AG04450 (cell line): ENCODE measurements at regions not wholly inside any gene's neighbourhood (a gene's known extent, or its start where the extent isn't known, plus 50 kb on each side); places are given as distances from the start of the nearest gene placed in this dataset.

ENCODE experiments used
- CTCF ChIA-PET: fragments of 300-600, 350-600 bp; formaldehyde crosslinking; extraction: SDS; loops from one replicate; lab custom pipeline; 2022; ENCODE audit warnings: antibody characterized with exemption, inconsistent platforms; lab: Charles Lee
- POLR2A ChIA-PET: fragments of 350-600 bp; formaldehyde crosslinking; extraction: SDS; loops from one replicate; lab custom pipeline; 2021; ENCODE audit warnings: antibody characterized with exemption, inconsistent platforms; lab: Yijun Ruan, JAX
- DNase-seq: peaks from one replicate; pipeline ENCODE4 v3.0.0-alpha.2; 2011; ENCODE audit warnings: low read depth, low spot score
- H3K27ac ChIP-seq: one replicate; pipeline ENCODE4 v1.5.1; 2012; ENCODE audit warnings: low read depth, low read length, control low read depth
- H3K27me3 ChIP-seq: one replicate; pipeline ENCODE4 v1.6.0; 2012; ENCODE audit warnings: low read length; ENCODE audit not compliant: control insufficient read depth, insufficient read depth
- H3K4me3 ChIP-seq: 2 replicates; pipeline ENCODE4 v1.5.1; 2011; ENCODE audit warnings: mild to moderate bottlenecking, low read depth, low read length, control low read depth
- H3K9me3 ChIP-seq: 2 replicates; pipeline ENCODE4 v1.5.1; 2012; ENCODE audit warnings: low read length; ENCODE audit not compliant: control insufficient read depth, insufficient read depth
- TF ChIP-seq, protein P1 (sequence below): IDR thresholded peaks from 2 replicates; pipeline ENCODE4 v1.5.1; 2011; ENCODE audit warnings: low read depth, low read length, control low read depth, inconsistent platforms

DNA sequence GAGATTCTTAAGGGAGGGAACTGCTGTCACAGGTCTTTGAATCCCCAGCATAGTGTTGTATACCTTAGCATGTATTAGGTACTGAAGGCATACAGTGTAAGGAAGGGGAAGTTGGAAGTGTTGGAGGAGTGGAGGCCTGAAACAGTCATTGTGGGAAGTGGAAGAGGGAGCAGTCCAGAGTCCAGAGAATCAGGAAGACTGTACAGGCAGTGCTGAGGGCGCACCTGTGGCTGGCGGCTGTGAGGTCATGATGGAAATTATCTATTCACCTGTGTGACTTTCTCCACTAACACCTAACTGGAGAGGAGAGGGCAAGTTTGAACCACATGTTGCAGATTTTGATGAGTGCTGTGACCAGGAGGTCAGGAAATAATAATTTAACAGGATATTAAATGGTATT lies 119.7 kb upstream of the NIPBL start:
- ChIA-PET CTCF (no interaction called here), POLR2A (no interaction called here)
- peaks cover 6% of the 10 kb centered on the region for H3K27me3 ChIP-seq
- H3K27ac ChIP-seq, result no peak overlapping the region
- TF ChIP-seq, protein P1, sequence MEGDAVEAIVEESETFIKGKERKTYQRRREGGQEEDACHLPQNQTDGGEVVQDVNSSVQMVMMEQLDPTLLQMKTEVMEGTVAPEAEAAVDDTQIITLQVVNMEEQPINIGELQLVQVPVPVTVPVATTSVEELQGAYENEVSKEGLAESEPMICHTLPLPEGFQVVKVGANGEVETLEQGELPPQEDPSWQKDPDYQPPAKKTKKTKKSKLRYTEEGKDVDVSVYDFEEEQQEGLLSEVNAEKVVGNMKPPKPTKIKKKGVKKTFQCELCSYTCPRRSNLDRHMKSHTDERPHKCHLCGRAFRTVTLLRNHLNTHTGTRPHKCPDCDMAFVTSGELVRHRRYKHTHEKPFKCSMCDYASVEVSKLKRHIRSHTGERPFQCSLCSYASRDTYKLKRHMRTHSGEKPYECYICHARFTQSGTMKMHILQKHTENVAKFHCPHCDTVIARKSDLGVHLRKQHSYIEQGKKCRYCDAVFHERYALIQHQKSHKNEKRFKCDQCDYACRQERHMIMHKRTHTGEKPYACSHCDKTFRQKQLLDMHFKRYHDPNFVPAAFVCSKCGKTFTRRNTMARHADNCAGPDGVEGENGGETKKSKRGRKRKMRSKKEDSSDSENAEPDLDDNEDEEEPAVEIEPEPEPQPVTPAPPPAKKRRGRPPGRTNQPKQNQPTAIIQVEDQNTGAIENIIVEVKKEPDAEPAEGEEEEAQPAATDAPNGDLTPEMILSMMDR, result no peak
- DNase-seq, result no peak
- no peaks in the 10 kb centered on the region for H3K9me3 ChIP-seq
- no peak overlapping the region for H3K4me3 ChIP-seq

DNA sequence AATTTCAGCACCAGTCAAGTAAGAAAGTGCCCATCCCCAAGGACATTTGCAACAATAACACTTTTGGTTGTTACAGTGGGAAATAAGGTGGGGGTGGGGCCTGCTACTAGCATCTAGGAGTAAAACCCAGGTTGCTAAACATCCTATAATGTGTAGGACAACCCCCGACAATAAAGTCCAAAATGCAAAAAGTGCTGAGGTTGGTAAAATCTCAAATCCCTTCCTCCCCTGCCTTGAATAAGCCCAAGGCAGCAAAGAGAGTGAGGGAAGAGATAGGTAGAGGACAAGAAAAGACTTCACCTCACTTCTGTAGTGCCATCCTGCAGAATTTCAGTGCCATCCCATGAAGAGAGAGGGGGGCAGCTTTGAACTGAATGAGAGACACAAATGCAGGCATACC lies 117.5 kb upstream of the NIPBL start:
- DNase-seq, result no peak
- TF ChIP-seq, protein P1, result no peak
- ChIA-PET CTCF (no interaction called here), POLR2A (no interaction called here)
- Histone ChIP-seq H3K27ac (no peak overlapping the region), H3K27me3 (peaks cover under 1% of the 10 kb centered on the region), H3K9me3 (no peaks in the 10 kb centered on the region), H3K4me3 (no peak overlapping the region)

DNA sequence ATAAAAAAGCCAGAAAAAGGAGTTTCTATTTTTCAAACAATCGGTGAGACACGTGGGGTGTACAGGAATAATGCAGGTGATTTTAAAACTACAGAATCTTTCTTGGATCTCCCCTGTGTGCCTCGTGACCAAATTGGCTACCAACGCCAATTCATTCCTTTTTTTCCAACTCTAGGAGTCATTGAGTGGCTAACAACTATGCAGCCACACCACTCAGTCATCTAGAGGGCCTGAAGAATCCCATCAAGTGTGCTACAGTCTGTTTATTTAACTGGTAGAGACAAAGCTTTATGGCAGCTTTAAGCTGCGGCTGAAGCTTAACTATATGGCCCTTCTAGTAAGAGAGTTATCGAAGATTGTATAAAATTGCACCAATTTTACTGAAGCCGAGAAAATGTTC lies 113.1 kb upstream of the NIPBL start:
- H3K27ac ChIP-seq, result no peak overlapping the region
- no peak for DNase-seq
- TF ChIP-seq, protein P1, result no peak
- ChIA-PET CTCF (no interaction called here), POLR2A (no interaction called here)
- no peak overlapping the region for H3K4me3 ChIP-seq
- H3K9me3 ChIP-seq, result no peaks in the 10 kb centered on the region
- H3K27me3 ChIP-seq, result peaks cover 3% of the 10 kb centered on the region

DNA sequence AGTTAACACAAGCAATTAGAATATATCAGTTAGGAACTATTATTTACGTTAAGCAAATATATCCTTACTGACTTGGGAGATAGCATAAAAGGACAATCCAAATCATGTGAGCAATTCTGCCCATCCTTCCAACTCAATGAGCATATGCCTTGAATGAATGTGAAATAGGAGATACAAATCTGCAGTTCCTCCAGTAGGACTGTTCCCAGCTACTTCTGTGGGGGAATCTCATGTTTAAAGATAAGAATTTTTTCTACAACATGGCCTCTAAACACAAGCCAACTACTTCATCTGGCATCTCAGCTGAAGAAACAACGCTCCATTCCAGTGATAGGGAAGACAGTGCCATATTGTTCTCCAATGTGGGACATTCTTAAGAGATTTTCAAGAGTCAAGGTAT lies 110.7 kb upstream of the NIPBL start:
- H3K9me3 ChIP-seq, result no peaks in the 10 kb centered on the region
- no peak overlapping the region for H3K27ac ChIP-seq
- ChIA-PET CTCF (interaction anchor here (1.3 kb wide), 1 partner anchor 26 kb away, joined by 4 read pairs; no protein-coding TSS in a partner anchor), POLR2A (no interaction called here)
- peaks cover 3% of the 10 kb centered on the region for H3K27me3 ChIP-seq
- TF ChIP-seq, protein P1, result no peak
- DNase-seq, result no peak
- no peak overlapping the region for H3K4me3 ChIP-seq

DNA sequence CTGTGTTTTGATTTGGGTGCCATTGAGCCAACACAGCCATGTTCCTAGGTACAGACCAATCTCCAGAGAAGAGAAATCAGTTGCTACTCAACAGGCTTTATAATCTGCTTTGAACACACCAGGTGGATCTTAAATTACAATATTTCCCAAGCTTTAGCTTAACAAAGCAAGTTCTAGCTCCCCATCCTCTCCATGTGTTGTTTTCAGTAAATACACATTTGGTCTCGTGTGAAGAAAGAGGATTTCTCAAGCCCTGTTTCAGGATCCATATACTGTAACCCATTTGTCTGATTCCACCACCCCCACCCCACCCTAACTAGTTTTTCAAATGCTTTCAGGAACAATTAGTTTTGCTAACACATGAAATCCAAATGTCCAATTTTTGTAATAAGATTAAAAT lies 109.6 kb upstream of the NIPBL start:
- no peak overlapping the region for H3K27ac ChIP-seq
- TF ChIP-seq, protein P1, result no peak
- CTCF ChIA-PET, result no interaction called here
- no peak overlapping the region for H3K4me3 ChIP-seq
- no peak for DNase-seq
- H3K27me3 ChIP-seq, result peaks cover 3% of the 10 kb centered on the region
- POLR2A ChIA-PET, result no interaction called here
- H3K9me3 ChIP-seq, result no peaks in the 10 kb centered on the region
